ENCODE measurements at regions not wholly inside any gene's neighbourhood (a gene's known extent, or its start where the extent isn't known, plus 50 kb on each side); places are given as distances from the start of the nearest gene placed in this dataset.

GRCh38 chr17:83014940-83015910, 64.2 kb upstream of the METRNL start:
- DNase-seq (ENCODE audit: low read depth in 1 of 2, low spot score in 1 of 2) = no peak
- POLR2A ChIA-PET = no interaction called here
- no peak overlapping the region for H3K27ac ChIP-seq
- WGBS (ENCODE audit: missing lambda C conversion rate) = 89% methylated on average over 32 of the region's 33 CpGs
- TF ChIP-seq, protein P1, sequence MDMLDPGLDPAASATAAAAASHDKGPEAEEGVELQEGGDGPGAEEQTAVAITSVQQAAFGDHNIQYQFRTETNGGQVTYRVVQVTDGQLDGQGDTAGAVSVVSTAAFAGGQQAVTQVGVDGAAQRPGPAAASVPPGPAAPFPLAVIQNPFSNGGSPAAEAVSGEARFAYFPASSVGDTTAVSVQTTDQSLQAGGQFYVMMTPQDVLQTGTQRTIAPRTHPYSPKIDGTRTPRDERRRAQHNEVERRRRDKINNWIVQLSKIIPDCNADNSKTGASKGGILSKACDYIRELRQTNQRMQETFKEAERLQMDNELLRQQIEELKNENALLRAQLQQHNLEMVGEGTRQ (IDR thresholded peaks at IDR 0.05) = no peak
- TF ChIP-seq EP300 (IDR thresholded peaks at IDR 0.05) (no peak), HOXB13 (CRISPR knock-in tag; IDR thresholded peaks at IDR 0.05; ENCODE audit: low read depth) (no peak), HMGXB4 (CRISPR knock-in tag; IDR thresholded peaks at IDR 0.05; ENCODE audit: borderline replicate concordance) (no peak), NR3C1 (IDR thresholded peaks at IDR 0.05) (no peak), ZFP36 (IDR thresholded peaks at IDR 0.05; ENCODE audit: borderline replicate concordance, partially characterized antibody) (no peak), SMC3 (IDR thresholded peaks at IDR 0.05) (no peak), CHD4 (IDR thresholded peaks at IDR 0.05; ENCODE audit: borderline replicate concordance) (no peak), ATOH8 (CRISPR knock-in tag; IDR thresholded peaks at IDR 0.05; ENCODE audit: low read depth) (no peak)
- TF ChIP-seq, protein P2, sequence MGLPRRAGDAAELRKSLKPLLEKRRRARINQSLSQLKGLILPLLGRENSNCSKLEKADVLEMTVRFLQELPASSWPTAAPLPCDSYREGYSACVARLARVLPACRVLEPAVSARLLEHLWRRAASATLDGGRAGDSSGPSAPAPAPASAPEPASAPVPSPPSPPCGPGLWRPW (IDR thresholded peaks at IDR 0.05) = no peak
- ATAC-seq = no peak
- no peak overlapping the region for H3K4me2 ChIP-seq
- H3K4me3 ChIP-seq = no peak overlapping the region
- CTCF ChIA-PET = interaction anchor here (1.9 kb wide), 1 partner anchor 23 kb away, joined by 4 read pairs; no protein-coding TSS in a partner anchor
- no peak for FAIRE-seq
- H3K9me3 ChIP-seq = no peaks in the 10 kb centered on the region
- H3K4me1 ChIP-seq = no peaks in the 10 kb centered on the region

DNA sequence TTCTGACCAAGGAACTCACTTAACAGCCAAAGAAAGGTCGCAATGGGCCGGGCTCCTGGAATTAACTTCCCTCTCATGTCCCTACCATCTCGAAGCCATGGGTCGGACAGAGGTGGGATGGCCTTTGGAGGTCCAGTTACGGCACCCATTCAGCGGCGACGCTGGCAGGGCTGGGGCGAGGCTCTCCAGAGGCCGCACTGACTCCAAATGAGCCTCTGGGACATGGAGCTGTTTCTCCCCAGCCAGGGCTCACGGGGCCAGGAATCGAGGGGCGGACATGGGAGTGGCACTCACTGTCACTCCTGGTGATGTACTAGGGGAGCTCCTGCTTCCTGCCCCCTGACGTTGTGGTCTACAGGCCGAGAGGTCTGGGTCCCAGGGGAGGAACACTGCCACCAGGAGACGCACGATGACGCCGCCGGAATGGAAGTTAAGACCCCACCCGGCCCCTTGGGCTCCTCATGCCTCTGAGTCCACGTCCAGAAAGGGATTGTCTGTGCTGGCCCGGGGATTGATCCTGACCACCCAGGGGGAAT, 60.7 kb upstream of the METRNL start:
- ATAC-seq (no peak), DNase-seq (ENCODE audit: low read depth in 1 of 2, low spot score in 1 of 2) (no peak), FAIRE-seq (no peak)
- H3K9me3 ChIP-seq = no peaks in the 10 kb centered on the region
- TF ChIP-seq POLR2A (IDR thresholded peaks at IDR 0.05; ENCODE audit: low read length) = no peak
- TF ChIP-seq CEBPB (IDR thresholded peaks at IDR 0.05) = no peak
- TF ChIP-seq POLR2AphosphoS2 (conservative IDR thresholded peaks at IDR 0.05; ENCODE audit: low read length) = no peak
- no peak for TF ChIP-seq RFX5 (IDR thresholded peaks at IDR 0.05)
- no peak for TF ChIP-seq HOXA7 (CRISPR knock-in tag; IDR thresholded peaks at IDR 0.05)
- no peak for TF ChIP-seq SMC3 (IDR thresholded peaks at IDR 0.05)
- TF ChIP-seq PHF8 (IDR thresholded peaks at IDR 0.05; ENCODE audit: borderline replicate concordance, low read depth) = no peak
- no peak for TF ChIP-seq ZC3H11A (IDR thresholded peaks at IDR 0.05)
- TF ChIP-seq TFCP2L1 (CRISPR knock-in tag; IDR thresholded peaks at IDR 0.05) = no peak
- TF ChIP-seq GATA3 (IDR thresholded peaks at IDR 0.05; ENCODE audit: borderline replicate concordance) = no peak
- TF ChIP-seq RCOR1 (IDR thresholded peaks at IDR 0.05; ENCODE audit: low read depth, low read length) = no peak
- TF ChIP-seq CBX8 (IDR thresholded peaks at IDR 0.05) = no peak
- no peak for TF ChIP-seq CHD2 (IDR thresholded peaks at IDR 0.05; ENCODE audit: low read length, partially characterized antibody)
- no peak for TF ChIP-seq EHF (CRISPR knock-in tag; IDR thresholded peaks at IDR 0.05)
- no peak for TF ChIP-seq MAZ (IDR thresholded peaks at IDR 0.05; ENCODE audit: borderline replicate concordance, low read depth, low read length)
- TF ChIP-seq, protein P1 (IDR thresholded peaks at IDR 0.05) = no peak
- TF ChIP-seq EP300 (IDR thresholded peaks at IDR 0.05) = no peak
- ChIA-PET CTCF (no interaction called here), POLR2A (no interaction called here)
- H3K27ac ChIP-seq = no peak overlapping the region
- no peak overlapping the region for H3K4me3 ChIP-seq
- 87% methylated on average over 23 of the region's 23 CpGs for WGBS (ENCODE audit: missing lambda C conversion rate)
- H3K4me2 ChIP-seq = no peak overlapping the region
- H3K4me1 ChIP-seq = no peaks in the 10 kb centered on the region
